A673 (cell line): ENCODE measurements at regions not wholly inside any gene's neighbourhood (a gene's known extent, or its start where the extent isn't known, plus 50 kb on each side); places are given as distances from the start of the nearest gene placed in this dataset.

Experiments
- CTCF ChIP-seq: fragments of 300-800, 200-600 bp; sonication (generic); conservative IDR thresholded peaks from 2 replicates; pipeline ENCODE4 v1.5.1; 2017; ENCODE audit warnings: low read depth, mild to moderate bottlenecking, antibody characterized with exemption, low read length, moderate library complexity, mixed read lengths
- EZH2 ChIP-seq: fragments of 200-600 bp; sonication (generic); IDR thresholded peaks from 2 replicates; pipeline ENCODE4 v1.6.1; 2017; ENCODE audit warnings: borderline replicate concordance, low read depth, mild to moderate bottlenecking, mixed read lengths, antibody characterized with exemption, low read length; ENCODE audit not compliant: poor library complexity, severe bottlenecking

GRCh38 chr7:343864-344607 is 54.1 kb downstream of the FOXL3 start:
- no peak for TF ChIP-seq CTCF
- TF ChIP-seq EZH2 = no peak
